NT2/D1 (cell line): ENCODE measurements at regions not wholly inside any gene's neighbourhood (a gene's known extent, or its start where the extent isn't known, plus 50 kb on each side); places are given as distances from the start of the nearest gene placed in this dataset.

Experiments
- YY1 ChIP-seq: IDR thresholded peaks from 2 replicates; pipeline ENCODE4 v1.6.1; 2011; ENCODE audit not compliant: insufficient read length, insufficient read depth
- ZNF274 ChIP-seq: IDR thresholded peaks from 2 replicates; pipeline ENCODE4 v1.6.1; 2011; ENCODE audit warnings: mild to moderate bottlenecking, low read depth, low read length

DNA sequence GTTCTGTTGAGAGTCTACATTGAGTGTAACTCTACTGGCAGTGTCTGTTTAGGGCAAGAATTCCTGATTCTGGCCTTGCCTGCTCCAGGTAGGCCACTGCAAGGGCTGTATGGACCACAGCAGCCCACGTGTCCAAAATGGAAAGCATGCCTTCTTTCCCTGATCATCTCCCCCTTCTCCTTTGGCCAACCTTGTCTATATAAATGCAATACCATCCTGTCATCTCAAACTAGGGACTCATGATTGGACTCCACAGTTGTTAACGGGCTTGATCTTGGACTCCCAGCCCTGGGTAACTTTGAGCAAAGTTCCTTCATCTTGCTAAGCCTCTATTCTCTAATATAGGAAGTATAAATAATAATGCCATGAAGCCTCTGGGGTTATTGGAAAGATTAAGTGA lies 533.6 kb downstream of the BNC2 start:
- TF ChIP-seq YY1, result no peak
- TF ChIP-seq ZNF274, result no peak
